HEK293T (cell line): ENCODE measurements at regions not wholly inside any gene's neighbourhood (a gene's known extent, or its start where the extent isn't known, plus 50 kb on each side); places are given as distances from the start of the nearest gene placed in this dataset.

Source experiments
- ARNT ChIP-seq: fragments of 450-650 bp; IDR thresholded peaks from 2 replicates; pipeline ENCODE4 v1.6.1; 2017; ENCODE audit warnings: mild to moderate bottlenecking
- BHLHE40 ChIP-seq: fragments of 450-650 bp; IDR thresholded peaks from 2 replicates; pipeline ENCODE4 v1.6.1; 2016; ENCODE audit warnings: mild to moderate bottlenecking, moderate library complexity, borderline replicate concordance
- CTBP1 ChIP-seq: fragments of 450-650 bp; IDR thresholded peaks from 2 replicates; pipeline ENCODE4 v1.6.1; 2016; ENCODE audit warnings: borderline replicate concordance
- ELF4 ChIP-seq: fragments of 450-650 bp; IDR thresholded peaks from 2 replicates; pipeline ENCODE4 v1.6.1; 2017; ENCODE audit warnings: antibody characterized with exemption
- FOXA1 ChIP-seq: fragments of 450-650 bp; IDR thresholded peaks from 2 replicates; pipeline ENCODE4 v1.6.1; 2016; ENCODE audit warnings: mild to moderate bottlenecking
- FOXK2 ChIP-seq: fragments of 450-650 bp; IDR thresholded peaks from 2 replicates; pipeline ENCODE4 v1.6.1; 2016; ENCODE audit warnings: mild to moderate bottlenecking
- FOXM1 ChIP-seq: fragments of 450-650 bp; IDR thresholded peaks from 2 replicates; pipeline ENCODE4 v1.6.1; 2017; ENCODE audit warnings: mild to moderate bottlenecking, borderline replicate concordance
- HDGF ChIP-seq: fragments of 450-650 bp; IDR thresholded peaks from 2 replicates; pipeline ENCODE4 v1.6.1; 2017; ENCODE audit warnings: antibody characterized with exemption, borderline replicate concordance
- LEF1 ChIP-seq: fragments of 450-650 bp; IDR thresholded peaks from 2 replicates; pipeline ENCODE4 v1.6.1; 2017; ENCODE audit warnings: mild to moderate bottlenecking, borderline replicate concordance
- NFRKB ChIP-seq: fragments of 450-650 bp; IDR thresholded peaks from 2 replicates; pipeline ENCODE4 v1.6.1; 2016; ENCODE audit warnings: mild to moderate bottlenecking, moderate library complexity
- PKNOX1 ChIP-seq: fragments of 450-650 bp; IDR thresholded peaks from 2 replicates; pipeline ENCODE4 v1.6.1; 2016
- SP1 ChIP-seq: fragments of 450-650 bp; IDR thresholded peaks from 2 replicates; pipeline ENCODE4 v1.6.1; 2017
- SUZ12 ChIP-seq: fragments of 450-650 bp; IDR thresholded peaks from 2 replicates; pipeline ENCODE4 v1.6.1; 2016; ENCODE audit warnings: mild to moderate bottlenecking
- TARDBP ChIP-seq: fragments of 450-650 bp; IDR thresholded peaks from 2 replicates; pipeline ENCODE4 v1.6.1; 2016

- no peak for TF ChIP-seq FOXM1
- TF ChIP-seq LEF1 = no peak
- TF ChIP-seq NFRKB = no peak
- TF ChIP-seq FOXK2 = no peak
- no peak for TF ChIP-seq SUZ12
- no peak for TF ChIP-seq FOXA1
- no peak for TF ChIP-seq SP1
- TF ChIP-seq CTBP1 = no peak
- no peak for TF ChIP-seq BHLHE40
- no peak for TF ChIP-seq ARNT
- no peak for TF ChIP-seq TARDBP
- TF ChIP-seq HDGF = no peak
- TF ChIP-seq PKNOX1 = no peak
- no peak for TF ChIP-seq ELF4
Measured at GRCh38 chrX:8043121-8043520, 115.9 kb upstream of the PNPLA4 start.
